Cardiac fibroblast (primary cell): ENCODE measurements at regions not wholly inside any gene's neighbourhood (a gene's known extent, or its start where the extent isn't known, plus 50 kb on each side); places are given as distances from the start of the nearest gene placed in this dataset.

Experiments used
- DNase-seq, 2 donors: peaks; one replicate each; pipeline versions ENCODE4 v3.0.0 to v3.0.0-alpha.2; 2010; ENCODE audit warnings: low read depth in 2 of 2
- H3K4me3 ChIP-seq, 2 donors: replicated peaks in 1 of 2; 1 replicate in 1 of 2; 2 replicates in 1 of 2; pipeline ENCODE4 v1.5.1; 2011; ENCODE audit warnings: low read depth in 2 of 2, low read length in 2 of 2, mild to moderate bottlenecking in 2 of 2, moderate library complexity in 1 of 2
- CTCF ChIP-seq: IDR thresholded peaks from one replicate; pipeline ENCODE4 v1.5.1; 2011; ENCODE audit warnings: low read depth, mild to moderate bottlenecking, low read length, inconsistent platforms

- no peak for TF ChIP-seq CTCF
- DNase-seq, result no peak
- H3K4me3 ChIP-seq, result no peak overlapping the region
Measured at GRCh38 chr14:25570483-25570882, 520.5 kb upstream of the STXBP6 start.

- H3K4me3 ChIP-seq, result no peak overlapping the region
- TF ChIP-seq CTCF, result no peak
- DNase-seq, result no peak
Measured at GRCh38 chr14:25557466-25557865, 507.5 kb upstream of the STXBP6 start.

- DNase-seq, result no peak
- TF ChIP-seq CTCF, result no peak
- no peak overlapping the region for H3K4me3 ChIP-seq
Measured at GRCh38 chr14:25552826-25553225, 502.9 kb upstream of the STXBP6 start.

- no peak for TF ChIP-seq CTCF
- H3K4me3 ChIP-seq, result no peak overlapping the region
- no peak for DNase-seq
Measured at GRCh38 chr14:25551674-25552073, 501.7 kb upstream of the STXBP6 start.

GRCh38 chr14:25546826-25547225, 496.9 kb upstream of the STXBP6 start:
- no peak for DNase-seq
- H3K4me3 ChIP-seq, result no peak overlapping the region
- no peak for TF ChIP-seq CTCF

GRCh38 chr14:25537846-25538455, 488.0 kb upstream of the STXBP6 start:
- H3K4me3 ChIP-seq, result no peak overlapping the region
- no peak for TF ChIP-seq CTCF
- DNase-seq, result peak in 1 of 2 donors; percentile 1

- TF ChIP-seq CTCF, result no peak
- DNase-seq, result no peak
- H3K4me3 ChIP-seq, result no peak overlapping the region
Measured at GRCh38 chr14:25526290-25526689, 476.3 kb upstream of the STXBP6 start.
